Suppressor macrophage treated with lipopolysaccharide for 1 hour (primary cell): ENCODE measurements at regions not wholly inside any gene's neighbourhood (a gene's known extent, or its start where the extent isn't known, plus 50 kb on each side); places are given as distances from the start of the nearest gene placed in this dataset.
A peak's percentile ranks its signal among the peaks of the same experiment; 100 is the strongest.
"Not testable (repeated sequence)": the region's sequence is repeated elsewhere in the genome, so short reads cannot be mapped to it uniquely, and the experiment has no call there.

Source experiments
- DNase-seq, 3 donors: peaks; one replicate each; pipeline ENCODE4 v3.0.0-alpha.2; 2020 to 2022

GRCh38 chr16:29087673-29088072, 102.8 kb downstream of the LAT start:
- not testable (repeated sequence) for DNase-seq

- peak; percentile 23 to 42 (median 30) for DNase-seq
Measured at GRCh38 chr16:29081829-29082639, 97.2 kb downstream of the LAT start.

- DNase-seq = peak; percentile 58 to 70 (median 64)
Measured at GRCh38 chr16:29074554-29075402, 89.9 kb downstream of the LAT start.

GRCh38 chr16:29062235-29062634, 77.4 kb downstream of the LAT start:
- DNase-seq = not testable (repeated sequence)

- DNase-seq = not testable (repeated sequence)
Measured at GRCh38 chr16:29061467-29061921, 76.6 kb downstream of the LAT start.

GRCh38 chr16:29060022-29060810, 75.4 kb downstream of the LAT start:
- DNase-seq = not testable (repeated sequence)

- DNase-seq = not testable (repeated sequence)
Measured at GRCh38 chr16:29059575-29059974, 74.7 kb downstream of the LAT start.
